NCI-H526 (cell line): ENCODE measurements at regions not wholly inside any gene's neighbourhood (a gene's known extent, or its start where the extent isn't known, plus 50 kb on each side); places are given as distances from the start of the nearest gene placed in this dataset.
A peak's percentile ranks its signal among the peaks of the same experiment; 100 is the strongest.
"Not testable (repeated sequence)": the region's sequence is repeated elsewhere in the genome, so short reads cannot be mapped to it uniquely, and the experiment has no call there.

Experiments
- DNase-seq, 2 experiments: peaks; one replicate each; lab custom pipeline; 2025; lab: John Stamatoyannopoulos, UW

DNA sequence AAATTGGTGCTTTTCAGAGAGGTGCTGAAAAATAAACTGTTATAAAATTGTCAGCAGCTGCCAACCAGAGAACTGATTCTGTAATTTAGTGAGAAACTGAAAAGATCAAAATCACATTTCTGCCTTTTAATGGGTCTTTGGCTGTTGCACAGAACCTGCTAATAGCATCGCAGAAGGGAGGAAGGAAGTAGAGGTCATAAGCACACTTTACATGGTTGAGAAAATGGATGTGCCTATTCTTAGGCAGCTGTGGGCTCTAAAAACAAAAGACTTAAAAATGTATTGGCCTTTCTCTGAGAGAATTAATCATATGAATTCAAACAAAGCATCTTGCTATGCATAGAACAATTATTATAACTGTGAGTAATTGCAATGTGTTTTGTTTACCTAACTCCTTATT lies 1186.9 kb downstream of the DSC3 start:
- no peak for DNase-seq

DNA sequence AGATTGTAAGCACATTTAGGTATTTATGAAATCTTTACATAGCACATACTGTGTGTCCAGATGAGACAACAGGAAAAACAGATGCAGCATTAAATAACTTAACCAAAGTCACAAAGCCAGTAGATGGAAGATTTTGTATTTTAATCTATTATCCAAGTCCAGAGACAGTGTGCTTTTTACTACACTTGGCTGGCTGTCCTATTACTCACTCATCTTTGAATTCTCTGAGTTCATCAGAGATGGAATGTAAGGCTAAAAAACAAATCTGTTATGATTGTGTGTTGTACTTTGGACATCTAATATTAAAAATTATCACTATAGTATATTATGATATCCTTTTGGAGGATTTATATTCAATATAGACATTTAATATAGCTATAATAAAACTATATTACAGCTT lies 1189.4 kb downstream of the DSC3 start:
- no peak for DNase-seq

DNA sequence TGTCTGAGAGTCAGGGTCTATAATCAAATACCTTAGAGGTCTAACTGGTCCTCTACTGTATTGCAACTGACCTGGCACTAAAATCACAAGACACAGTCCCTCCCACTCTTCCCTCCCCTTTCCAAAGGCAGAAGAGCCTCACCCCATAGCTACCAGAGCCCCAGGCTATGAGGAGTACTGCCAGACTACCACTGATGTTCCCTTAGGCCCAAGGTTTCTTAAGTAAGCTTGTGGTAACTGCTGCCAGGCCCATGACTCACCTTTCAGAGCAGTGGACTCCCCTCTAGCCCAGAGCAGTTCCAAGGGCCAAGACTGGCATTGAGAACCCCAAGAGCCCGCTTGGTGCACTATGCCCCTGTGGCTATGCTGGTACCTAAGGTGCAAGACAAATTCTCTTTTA lies 1193.4 kb downstream of the DSC3 start:
- DNase-seq, result no peak

DNA sequence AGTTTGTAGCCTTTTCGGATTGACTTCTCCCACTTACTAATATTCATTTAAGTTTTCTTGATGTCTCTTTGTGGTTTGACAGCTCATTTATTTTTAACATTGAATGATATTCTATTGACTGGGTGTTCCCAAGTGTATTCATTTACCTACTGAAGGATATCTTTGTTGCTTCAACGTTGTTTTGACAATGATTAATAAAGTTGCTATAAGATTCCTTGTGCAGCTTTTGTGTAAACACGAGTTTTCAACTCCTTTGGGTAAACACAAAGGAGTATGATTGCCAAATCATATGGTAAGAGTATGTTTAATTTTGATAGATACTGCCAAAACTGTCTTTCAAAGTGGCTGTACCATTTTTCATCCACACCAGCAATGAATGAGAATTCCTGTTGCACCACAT lies 1200.9 kb downstream of the DSC3 start:
- no peak for DNase-seq

DNA sequence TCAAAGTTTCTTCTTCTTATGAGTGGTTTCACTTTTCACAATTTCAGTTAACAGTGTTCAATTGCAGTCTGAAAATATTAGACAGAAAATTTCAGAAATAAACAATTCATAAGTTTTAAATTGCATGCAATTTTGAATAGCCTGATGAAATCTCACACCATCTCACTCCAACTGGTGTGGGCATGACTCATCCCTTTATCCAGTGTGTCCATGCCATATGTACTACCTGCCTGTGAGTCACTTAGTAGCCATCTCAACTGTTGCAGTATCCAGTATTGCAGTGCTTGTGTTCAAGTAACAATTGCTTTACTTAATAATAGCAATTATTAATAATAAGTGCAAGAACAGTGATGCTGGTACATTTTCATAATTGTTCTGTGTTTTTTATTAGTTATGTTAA lies 1202.5 kb downstream of the DSC3 start:
- DNase-seq, result no peak

DNA sequence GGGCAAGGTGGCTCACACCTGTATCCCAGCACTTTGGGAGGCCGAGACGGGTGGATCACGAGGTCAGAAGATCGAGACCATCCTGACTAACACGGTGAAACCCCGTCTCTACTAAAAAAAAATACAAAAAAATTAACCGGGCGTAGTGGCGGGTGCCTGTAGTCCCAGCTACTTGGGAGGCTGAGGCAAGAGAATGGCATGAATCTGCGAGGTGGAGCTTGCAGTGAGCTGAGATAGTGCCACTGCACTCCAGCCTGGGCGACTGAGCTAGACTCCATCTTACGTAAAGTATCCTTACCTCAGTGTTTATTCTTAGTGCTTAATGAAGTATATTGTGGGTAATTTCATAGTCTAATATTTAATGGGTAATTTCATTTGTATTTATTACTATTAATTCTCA lies 1203.6 kb downstream of the DSC3 start:
- DNase-seq, result not testable (repeated sequence)

DNA sequence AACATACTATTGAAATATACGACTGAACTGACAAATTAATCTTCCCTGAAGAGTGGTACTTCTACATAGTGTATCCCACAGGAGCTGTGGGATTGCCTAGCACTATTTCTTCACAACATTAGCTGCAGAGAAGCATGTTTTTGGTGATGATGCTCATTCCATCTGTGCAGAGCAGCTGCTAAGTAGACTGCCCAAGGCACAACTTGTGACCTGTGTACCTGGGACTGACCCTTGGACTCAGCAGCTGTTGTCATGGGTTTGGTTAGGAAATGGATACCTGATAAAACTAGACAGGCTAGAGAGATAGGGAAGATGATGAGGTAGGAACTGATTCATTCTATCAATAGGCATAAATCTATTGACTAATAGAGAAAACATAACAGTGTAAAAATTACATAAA lies 1204.0 kb downstream of the DSC3 start:
- no peak for DNase-seq

DNA sequence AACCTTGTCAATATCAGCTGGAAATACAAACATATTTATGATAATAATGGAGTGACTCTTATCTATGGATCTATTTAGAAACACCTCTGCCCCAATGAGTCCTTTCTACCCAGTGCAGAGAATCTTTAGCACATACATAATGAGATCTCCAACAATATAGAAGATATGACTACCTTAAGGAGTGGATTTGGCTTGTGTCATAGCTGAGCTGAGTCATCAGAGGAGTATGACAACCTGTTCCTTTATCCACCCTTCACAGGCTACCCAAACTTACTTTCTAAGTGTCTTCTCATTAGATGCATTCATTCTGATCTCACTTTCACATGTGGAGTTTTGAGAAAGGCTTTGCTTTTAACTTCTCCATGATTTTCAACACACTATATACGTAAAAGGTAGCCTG lies 1218.9 kb downstream of the DSC3 start:
- DNase-seq, result no peak

DNA sequence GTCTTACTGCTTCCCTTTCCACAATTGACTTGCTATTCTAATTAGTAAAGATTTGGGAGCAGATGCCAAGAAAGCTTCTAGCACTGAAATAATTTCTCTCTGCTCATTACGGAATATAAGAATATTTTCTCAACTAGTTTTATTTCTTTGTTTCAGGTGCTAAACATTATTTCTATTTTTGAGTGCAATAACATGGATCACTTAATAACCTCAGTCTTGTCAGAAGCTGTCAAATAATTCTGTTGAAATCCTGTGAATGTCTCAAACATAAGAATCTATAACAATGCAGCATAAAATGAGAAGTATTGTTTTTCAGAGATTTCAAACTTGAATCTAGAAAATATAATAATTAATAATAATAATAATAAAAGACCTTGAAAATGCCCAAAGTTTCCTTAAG lies 1221.0 kb downstream of the DSC3 start:
- no peak for DNase-seq

DNA sequence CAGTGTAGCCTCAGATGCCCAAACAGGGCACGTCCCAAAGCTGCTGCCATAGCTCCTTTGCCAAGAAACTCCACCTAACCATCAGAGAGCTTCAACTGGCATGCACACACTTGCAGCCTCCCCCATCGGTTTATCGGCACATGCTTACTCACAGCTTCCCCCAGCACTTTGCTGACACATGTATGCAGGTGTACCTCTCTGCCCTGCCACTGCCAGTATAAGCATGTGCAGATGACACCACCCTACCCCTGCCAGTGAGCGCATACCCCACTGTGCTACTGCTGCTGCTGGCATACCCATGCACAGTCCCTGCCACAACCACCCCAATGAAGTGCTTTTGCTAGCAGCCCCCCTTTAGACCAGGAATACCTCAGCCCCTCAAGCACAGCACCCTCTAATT lies 1231.0 kb downstream of the DSC3 start:
- DNase-seq, result no peak

DNA sequence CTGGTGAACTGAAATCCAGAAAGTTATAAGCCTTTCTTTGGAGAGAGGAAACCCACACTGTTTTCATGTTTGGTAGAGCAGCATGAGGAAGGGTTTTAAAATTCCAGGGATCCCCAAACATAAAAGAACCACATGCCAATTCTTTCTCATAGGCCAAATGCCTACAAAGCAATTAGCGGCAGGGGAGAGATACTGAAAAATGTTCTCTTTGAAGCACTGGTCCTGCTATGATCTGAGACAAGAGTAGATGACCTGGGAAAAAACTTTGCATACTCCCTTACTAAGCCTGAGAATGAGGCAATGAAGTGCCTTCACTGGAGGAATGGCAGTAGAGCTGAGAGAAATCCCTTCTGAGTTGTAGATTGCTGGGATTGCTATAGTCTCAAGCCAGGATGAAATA lies 1261.7 kb downstream of the DSC3 start:
- no peak for DNase-seq

DNA sequence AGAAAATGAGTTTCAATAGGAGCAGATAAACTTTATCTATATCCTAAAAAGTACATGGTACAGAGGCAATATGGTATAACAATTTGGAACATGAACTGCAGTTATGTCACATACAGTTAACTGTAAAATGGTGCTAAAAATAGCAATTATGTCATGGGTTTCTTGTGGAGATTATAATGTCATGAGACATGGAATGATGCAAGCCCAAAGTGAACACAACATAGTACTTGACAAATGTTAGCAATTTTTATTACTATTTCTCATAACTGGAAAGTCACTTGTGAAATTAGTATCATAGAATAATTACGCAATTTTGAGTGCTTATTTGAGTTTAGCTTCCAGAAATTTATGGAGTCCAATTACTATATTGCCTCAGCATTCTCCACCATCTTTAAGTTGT lies 1263.4 kb downstream of the DSC3 start:
- DNase-seq, result no peak

DNA sequence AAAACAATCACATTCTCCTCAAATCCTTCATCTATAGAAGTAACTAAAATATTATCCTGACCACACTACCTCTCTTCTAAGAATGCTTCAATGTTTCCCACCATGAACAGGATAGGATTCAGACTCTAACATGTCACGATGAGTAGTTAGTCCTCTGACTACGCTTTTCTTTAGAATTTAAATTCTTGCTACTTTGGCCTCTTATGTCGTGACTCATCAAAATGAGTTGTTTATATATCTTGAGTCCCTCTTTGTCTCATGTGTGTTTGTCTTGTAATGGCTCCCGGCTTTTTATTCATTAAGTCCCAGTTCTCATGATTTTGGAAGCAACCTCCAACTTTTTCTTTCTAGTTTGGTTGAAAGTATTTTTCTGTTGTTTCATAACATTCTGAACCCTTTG lies 1289.2 kb downstream of the DSC3 start:
- DNase-seq, result no peak

DNA sequence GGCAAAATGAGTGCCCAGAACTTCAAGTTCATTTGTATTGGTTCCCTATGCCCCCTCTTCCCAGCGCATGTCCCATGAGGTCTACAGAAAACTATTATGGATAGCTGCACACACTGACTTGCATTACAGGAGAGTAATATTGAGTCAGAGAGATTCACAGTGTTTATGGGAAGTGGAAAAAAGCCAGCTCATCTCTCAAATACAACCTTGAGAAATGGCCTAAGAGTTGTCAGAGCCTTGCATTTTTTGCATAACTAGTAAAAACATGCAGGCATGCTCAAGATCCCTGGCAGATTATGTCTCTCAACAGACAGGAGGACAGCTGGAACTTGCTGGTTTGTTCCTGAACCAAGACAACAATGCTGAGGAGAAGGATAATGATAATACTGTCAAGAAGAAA lies 1292.8 kb downstream of the DSC3 start:
- no peak for DNase-seq

DNA sequence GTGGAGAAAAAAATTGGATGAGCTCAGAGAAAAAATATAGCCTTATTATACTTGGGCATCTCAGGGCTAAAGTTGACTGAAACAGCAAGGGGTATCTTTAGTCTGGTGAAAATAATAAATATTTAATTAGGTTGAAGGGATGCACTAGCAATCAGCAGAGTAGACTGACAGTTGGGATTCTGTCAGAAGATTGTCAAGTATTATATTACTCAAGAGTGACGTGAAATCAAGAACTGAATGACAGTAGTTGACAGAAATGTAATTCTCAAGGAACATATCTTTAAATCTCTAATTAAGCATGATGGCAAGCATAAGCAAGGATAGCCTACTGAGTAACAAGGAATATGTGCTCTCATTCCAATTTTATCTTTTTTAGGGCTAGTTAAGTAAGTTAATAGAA lies 1301.1 kb downstream of the DSC3 start:
- DNase-seq, result no peak

DNA sequence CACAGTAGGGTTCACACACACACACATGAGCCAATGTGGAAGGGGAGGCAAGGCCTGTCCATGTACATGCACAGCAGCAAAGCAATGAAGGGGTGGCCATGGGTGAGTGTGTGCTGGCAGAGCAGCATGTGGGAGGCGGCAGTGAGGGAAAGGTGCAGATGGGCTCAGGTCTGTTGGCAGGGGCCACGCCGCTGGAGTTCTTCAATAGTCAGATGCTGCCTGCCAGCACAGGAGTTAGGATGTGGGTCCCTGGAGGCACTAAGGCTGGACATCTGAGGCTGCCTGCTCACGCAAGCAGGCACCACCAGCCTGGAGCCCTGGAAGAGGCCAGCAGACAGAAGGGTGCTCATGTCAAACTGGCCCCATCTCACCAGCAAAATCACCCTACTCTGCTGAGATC lies 1304.9 kb downstream of the DSC3 start:
- DNase-seq, result no peak

DNA sequence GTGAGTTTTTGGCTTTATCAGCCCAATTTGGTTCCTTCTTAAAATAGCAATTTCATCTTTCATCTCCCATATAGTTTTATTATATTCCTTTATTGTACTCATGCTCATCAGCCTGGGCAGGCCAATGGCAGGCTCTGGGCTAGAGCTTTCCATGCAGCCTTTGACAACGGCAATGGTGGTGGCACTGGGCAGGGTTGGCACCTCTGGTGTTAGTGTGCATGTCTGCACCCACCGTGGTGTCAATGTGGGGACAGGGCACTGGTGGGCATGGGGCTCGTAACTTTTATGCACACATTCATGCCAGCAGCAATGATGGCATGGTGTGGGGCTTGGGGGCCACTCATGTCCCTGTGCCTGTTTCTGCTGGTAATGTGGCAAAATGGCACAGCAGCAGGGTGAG lies 1305.4 kb downstream of the DSC3 start:
- no peak for DNase-seq

DNA sequence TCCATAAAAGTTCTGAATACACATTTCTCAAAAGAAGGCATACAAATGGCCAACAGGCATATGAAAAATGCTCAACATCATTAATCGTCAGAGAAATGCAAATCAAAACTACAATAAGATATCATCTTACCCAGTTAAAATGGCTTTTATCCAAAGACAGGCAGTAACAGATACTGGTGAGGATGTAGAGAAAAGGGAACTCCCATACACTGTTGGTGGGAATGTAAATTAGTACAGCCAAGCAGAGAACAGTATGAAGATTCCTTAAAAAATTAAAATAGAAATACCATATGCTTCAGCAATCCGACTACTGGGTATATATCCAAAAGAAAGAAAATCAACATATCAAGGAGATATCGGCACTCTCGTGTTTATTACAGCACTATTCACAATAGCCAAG lies 1312.5 kb downstream of the DSC3 start:
- no peak for DNase-seq

DNA sequence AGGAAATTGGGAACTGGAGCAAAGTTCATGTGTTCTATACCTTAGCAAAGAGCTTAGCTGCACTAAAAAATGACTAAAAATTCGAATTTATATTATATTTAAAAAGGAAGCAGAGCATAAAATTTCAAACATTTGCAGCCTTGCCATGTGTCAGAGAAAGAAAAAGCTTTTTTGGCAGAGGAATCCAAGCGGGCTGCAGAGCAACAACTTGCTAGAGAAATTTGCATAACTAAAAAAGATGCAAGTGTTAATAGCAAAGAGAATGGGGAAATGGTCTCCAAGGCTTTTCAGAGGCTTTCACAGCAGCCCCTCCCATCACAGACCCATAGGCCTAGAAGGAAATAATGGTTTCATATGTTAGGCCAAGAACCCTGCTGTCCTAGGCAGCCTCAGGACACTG lies 1315.9 kb downstream of the DSC3 start:
- DNase-seq, result no peak

DNA sequence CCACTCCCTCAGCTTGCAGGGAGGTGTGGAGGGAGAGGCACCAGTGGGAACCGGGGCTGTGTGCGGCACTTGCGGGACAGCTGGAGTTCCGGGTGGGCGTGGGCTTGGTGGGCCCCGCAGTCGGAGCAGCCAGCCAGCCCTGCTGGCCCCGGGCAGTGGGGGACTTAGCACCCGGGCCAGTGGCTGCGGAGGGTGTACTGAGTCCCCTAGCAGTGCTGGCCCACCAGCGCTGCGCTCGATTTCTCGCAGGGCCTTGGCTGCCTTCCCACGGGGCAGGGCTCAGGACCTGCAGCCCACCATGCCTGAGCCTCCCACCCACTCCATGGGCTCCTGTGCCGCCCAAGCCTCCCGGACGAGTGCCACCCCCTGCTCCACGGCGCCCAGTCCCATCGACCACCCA lies 1319.1 kb downstream of the DSC3 start:
- not testable (repeated sequence) for DNase-seq

DNA sequence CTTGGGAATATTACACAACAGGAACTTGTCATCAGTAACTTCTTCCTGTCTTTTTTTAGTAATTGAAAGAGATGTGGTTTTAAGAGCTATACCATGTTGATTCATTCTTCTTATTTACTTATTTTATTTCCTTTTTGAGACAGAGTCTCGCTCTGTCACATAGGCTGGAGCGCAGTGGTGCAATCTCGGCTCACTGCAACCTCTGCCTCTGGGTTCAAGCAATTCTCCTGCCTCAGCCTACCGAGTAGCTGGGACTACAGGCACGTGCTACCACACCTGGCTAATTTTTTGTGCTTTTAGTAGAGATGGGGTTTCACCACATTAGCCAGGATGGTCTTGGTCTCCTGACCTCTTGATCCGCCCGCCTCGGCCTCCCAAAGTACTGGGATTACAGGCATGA lies 1326.6 kb downstream of the DSC3 start:
- DNase-seq, result not testable (repeated sequence)

DNA sequence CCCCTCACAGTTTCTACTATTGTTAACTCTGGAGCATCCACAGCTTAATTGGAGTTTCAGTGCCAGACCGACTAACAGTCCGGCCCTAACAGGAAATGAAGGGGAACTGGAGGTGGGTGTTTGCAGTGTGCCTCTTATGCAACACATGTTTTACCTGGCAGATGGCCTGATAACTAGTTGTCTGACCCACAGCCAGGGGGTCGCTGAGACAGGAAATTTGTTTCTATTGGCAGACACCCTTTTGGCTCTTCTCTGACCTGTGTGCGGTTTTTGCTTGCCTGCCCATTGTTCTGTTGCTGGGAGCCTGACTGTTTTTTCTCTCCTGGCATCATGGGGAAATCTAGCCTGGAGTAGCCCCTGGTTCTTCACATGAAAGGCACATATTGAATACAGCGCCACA lies 1329.8 kb downstream of the DSC3 start:
- DNase-seq, result no peak

DNA sequence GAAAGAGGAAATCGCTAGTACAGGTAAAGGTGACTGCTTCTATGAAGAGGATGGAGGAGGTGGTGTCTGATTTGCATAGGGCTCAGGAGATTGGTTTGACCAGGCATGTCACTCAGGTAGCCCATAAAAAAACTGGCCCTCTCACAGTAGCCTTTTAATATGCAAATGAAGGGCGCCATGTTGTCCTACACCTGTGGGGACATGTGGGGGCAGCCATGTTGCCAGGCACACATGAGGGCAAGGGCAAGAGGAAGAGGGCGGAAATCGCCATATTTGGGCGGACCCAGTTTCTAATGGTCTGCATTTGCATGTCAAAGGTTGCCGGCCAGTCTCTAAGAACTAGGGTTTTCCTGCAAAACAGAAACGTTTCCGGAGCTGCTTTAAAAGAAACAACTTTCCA lies 1330.6 kb downstream of the DSC3 start:
- peak; percentile 4 to 17 for DNase-seq

DNA sequence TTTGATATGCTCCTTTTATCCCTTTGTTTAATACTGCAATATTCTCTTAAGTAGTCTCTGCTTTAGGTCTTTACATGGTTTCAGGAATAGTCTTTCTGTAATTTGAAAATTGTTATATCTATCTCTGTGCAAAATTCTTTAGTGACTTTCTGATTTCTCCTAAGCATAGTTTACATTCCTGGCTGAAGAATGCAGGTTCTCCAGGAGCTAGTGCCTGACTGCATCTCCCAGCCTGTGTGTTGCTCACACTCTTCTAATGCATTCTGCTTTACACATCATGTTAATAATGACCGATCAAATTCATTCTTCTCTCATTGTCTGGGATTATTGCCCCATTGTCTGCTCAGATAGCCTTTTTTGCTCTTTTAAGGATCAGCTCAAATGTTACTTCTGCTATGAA lies 1349.2 kb downstream of the DSC3 start:
- DNase-seq, result no peak

DNA sequence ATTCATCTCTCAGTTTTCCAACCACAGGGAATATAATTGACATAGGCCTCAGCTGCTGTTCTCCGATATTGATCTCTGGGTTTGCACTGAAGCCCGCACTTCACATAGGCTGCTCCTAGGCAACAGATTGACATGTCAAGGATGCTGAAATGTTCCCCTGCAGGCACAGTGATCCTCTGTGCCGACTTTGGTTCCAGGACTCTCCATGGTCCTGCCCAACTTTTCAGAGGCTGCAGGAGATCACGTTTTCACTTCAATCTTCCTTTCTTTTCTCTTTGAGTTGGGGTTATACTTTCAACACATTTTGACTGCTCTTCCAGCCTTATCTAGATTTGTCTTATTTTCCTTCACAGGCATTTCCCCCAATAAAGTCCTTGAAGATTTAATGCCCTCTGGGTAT lies 1361.0 kb downstream of the DSC3 start:
- DNase-seq, result no peak
